GM06990 (cell line): ENCODE measurements at regions not wholly inside any gene's neighbourhood (a gene's known extent, or its start where the extent isn't known, plus 50 kb on each side); places are given as distances from the start of the nearest gene placed in this dataset.

Experiments
- DNase-seq: peaks from one replicate; pipeline ENCODE4 v3.0.0-alpha.2; 2011; ENCODE audit not compliant: insufficient read length; ENCODE audit errors: extremely low read depth
- H3K27me3 ChIP-seq: replicated peaks from 2 replicates; pipeline ENCODE4 v1.6.0; 2011; ENCODE audit warnings: low read length; ENCODE audit not compliant: control insufficient read depth, insufficient read depth
- H3K36me3 ChIP-seq: 2 replicates; pipeline ENCODE4 v1.5.1; 2011; ENCODE audit warnings: low read length; ENCODE audit not compliant: control insufficient read depth, insufficient read depth
- H3K4me3 ChIP-seq: replicated peaks from 2 replicates; pipeline ENCODE4 v1.5.1; 2011; ENCODE audit warnings: low read depth, mild to moderate bottlenecking, control low read depth, low read length
- CTCF ChIP-seq: IDR thresholded peaks from 2 replicates; pipeline ENCODE4 v1.5.1; 2011; ENCODE audit warnings: low read length, control low read depth, mild to moderate bottlenecking, inconsistent platforms; ENCODE audit not compliant: insufficient read depth, poor library complexity, severe bottlenecking

- Histone ChIP-seq H3K27me3 (no peaks in the 10 kb centered on the region), H3K4me3 (no peak overlapping the region), H3K36me3 (no peaks in the 10 kb centered on the region)
- no peak for DNase-seq
- no peak for TF ChIP-seq CTCF
Observed at GRCh38 chr12:65532162-65532561, 253.7 kb downstream of the MSRB3 start.

- DNase-seq: no peak
- Histone ChIP-seq H3K4me3 (no peak overlapping the region), H3K27me3 (no peaks in the 10 kb centered on the region), H3K36me3 (no peaks in the 10 kb centered on the region)
- TF ChIP-seq CTCF: no peak
Observed at GRCh38 chr12:65532764-65533163, 254.3 kb downstream of the MSRB3 start.

- Histone ChIP-seq H3K36me3 (no peaks in the 10 kb centered on the region), H3K27me3 (no peaks in the 10 kb centered on the region), H3K4me3 (no peak overlapping the region)
- no peak for DNase-seq
- TF ChIP-seq CTCF: no peak
Observed at GRCh38 chr12:65533177-65533883, 254.8 kb downstream of the MSRB3 start.

GRCh38 chr12:65534238-65534841 is 255.9 kb downstream of the MSRB3 start:
- Histone ChIP-seq H3K27me3 (no peaks in the 10 kb centered on the region), H3K36me3 (no peaks in the 10 kb centered on the region), H3K4me3 (no peak overlapping the region)
- DNase-seq: no peak
- TF ChIP-seq CTCF: no peak

- no peak for DNase-seq
- no peak for TF ChIP-seq CTCF
- Histone ChIP-seq H3K36me3 (no peaks in the 10 kb centered on the region), H3K27me3 (no peaks in the 10 kb centered on the region), H3K4me3 (no peak overlapping the region)
Observed at GRCh38 chr12:65535946-65536345, 257.5 kb downstream of the MSRB3 start.
